Colonic mucosa (tissue), 4 donors: ENCODE measurements at regions not wholly inside any gene's neighbourhood (a gene's known extent, or its start where the extent isn't known, plus 50 kb on each side); places are given as distances from the start of the nearest gene placed in this dataset.

Source experiments
- DNase-seq: peaks from one replicate; pipeline ENCODE4 v3.0.0-alpha.2; 2020
- H3K27ac ChIP-seq: fragments of 200-600 bp; one replicate; pipeline ENCODE4 v1.8.0; 2021
- H3K27me3 ChIP-seq: fragments of 200-600 bp; one replicate; pipeline ENCODE4 v1.8.0; 2021
- H3K36me3 ChIP-seq: fragments of 200-600 bp; one replicate; pipeline ENCODE4 v1.8.0; 2021
- H3K4me1 ChIP-seq: fragments of 200-600 bp; one replicate; pipeline ENCODE4 v1.8.0; 2021; ENCODE audit warnings: mild to moderate bottlenecking
- H3K4me3 ChIP-seq: fragments of 200-600 bp; one replicate; pipeline ENCODE4 v1.8.0; 2021
- H3K9ac ChIP-seq, 2 donors: one replicate each; pipeline ENCODE4 v1.7.0; 2013; ENCODE audit warnings: control low read depth in 2 of 2, low read depth in 2 of 2, low read length in 2 of 2
- H3K9me3 ChIP-seq: fragments of 200-600 bp; one replicate; pipeline ENCODE4 v1.8.0; 2021
- intact Hi-C: fragments of 100-400 bp; cut with DNase I; formaldehyde crosslinking; loops from one replicate; pipeline ENCODE4 v1.14.1; 2022
- TF ChIP-seq, protein P1 (sequence below): fragments of 200-600 bp; IDR thresholded peaks from one replicate; pipeline ENCODE4 v1.8.0; 2022; ENCODE audit warnings: antibody characterized with exemption, mild to moderate bottlenecking
- donor health status: healthy.
- donor health status: DM: no; HTN: no; CAD: no.
- donor health status: DM: no; HTN: no; CAD: no.

GRCh38 chr3:22360970-22361369 lies 610.0 kb upstream of the ZNF385D start:
- intact Hi-C loops = no loop called here
- no peak overlapping the region for H3K27ac ChIP-seq
- DNase-seq = no peak
- H3K9me3 ChIP-seq = no peaks in the 10 kb centered on the region
- TF ChIP-seq, protein P1, sequence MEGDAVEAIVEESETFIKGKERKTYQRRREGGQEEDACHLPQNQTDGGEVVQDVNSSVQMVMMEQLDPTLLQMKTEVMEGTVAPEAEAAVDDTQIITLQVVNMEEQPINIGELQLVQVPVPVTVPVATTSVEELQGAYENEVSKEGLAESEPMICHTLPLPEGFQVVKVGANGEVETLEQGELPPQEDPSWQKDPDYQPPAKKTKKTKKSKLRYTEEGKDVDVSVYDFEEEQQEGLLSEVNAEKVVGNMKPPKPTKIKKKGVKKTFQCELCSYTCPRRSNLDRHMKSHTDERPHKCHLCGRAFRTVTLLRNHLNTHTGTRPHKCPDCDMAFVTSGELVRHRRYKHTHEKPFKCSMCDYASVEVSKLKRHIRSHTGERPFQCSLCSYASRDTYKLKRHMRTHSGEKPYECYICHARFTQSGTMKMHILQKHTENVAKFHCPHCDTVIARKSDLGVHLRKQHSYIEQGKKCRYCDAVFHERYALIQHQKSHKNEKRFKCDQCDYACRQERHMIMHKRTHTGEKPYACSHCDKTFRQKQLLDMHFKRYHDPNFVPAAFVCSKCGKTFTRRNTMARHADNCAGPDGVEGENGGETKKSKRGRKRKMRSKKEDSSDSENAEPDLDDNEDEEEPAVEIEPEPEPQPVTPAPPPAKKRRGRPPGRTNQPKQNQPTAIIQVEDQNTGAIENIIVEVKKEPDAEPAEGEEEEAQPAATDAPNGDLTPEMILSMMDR = no peak
- no peaks in the 10 kb centered on the region for H3K4me1 ChIP-seq
- H3K4me3 ChIP-seq = no peak overlapping the region
- no peak overlapping the region for H3K9ac ChIP-seq
- H3K27me3 ChIP-seq = no peaks in the 10 kb centered on the region
- H3K36me3 ChIP-seq = no peaks in the 10 kb centered on the region

- DNase-seq = no peak
- no peaks in the 10 kb centered on the region for H3K4me1 ChIP-seq
- H3K9me3 ChIP-seq = no peaks in the 10 kb centered on the region
- TF ChIP-seq, protein P1 = no peak
- no peak overlapping the region for H3K9ac ChIP-seq
- H3K27ac ChIP-seq = no peak overlapping the region
- no peaks in the 10 kb centered on the region for H3K27me3 ChIP-seq
- H3K4me3 ChIP-seq = no peak overlapping the region
- intact Hi-C loops = no loop called here
- H3K36me3 ChIP-seq = no peaks in the 10 kb centered on the region
Observed at GRCh38 chr3:22361521-22361920, 610.5 kb upstream of the ZNF385D start.

GRCh38 chr3:22364851-22365250 lies 613.8 kb upstream of the ZNF385D start:
- no peak overlapping the region for H3K9ac ChIP-seq
- H3K27ac ChIP-seq = no peak overlapping the region
- no peaks in the 10 kb centered on the region for H3K27me3 ChIP-seq
- DNase-seq = no peak
- no peaks in the 10 kb centered on the region for H3K9me3 ChIP-seq
- no peaks in the 10 kb centered on the region for H3K36me3 ChIP-seq
- intact Hi-C loops = no loop called here
- H3K4me1 ChIP-seq = no peaks in the 10 kb centered on the region
- TF ChIP-seq, protein P1 = no peak
- no peak overlapping the region for H3K4me3 ChIP-seq

GRCh38 chr3:22366781-22367180 lies 615.8 kb upstream of the ZNF385D start:
- Histone ChIP-seq H3K9ac (no peak overlapping the region), H3K36me3 (no peaks in the 10 kb centered on the region), H3K9me3 (no peaks in the 10 kb centered on the region), H3K4me1 (no peaks in the 10 kb centered on the region), H3K4me3 (no peak overlapping the region), H3K27me3 (no peaks in the 10 kb centered on the region), H3K27ac (no peak overlapping the region)
- intact Hi-C loops = no loop called here
- TF ChIP-seq, protein P1 = no peak
- no peak for DNase-seq

- H3K36me3 ChIP-seq = no peaks in the 10 kb centered on the region
- H3K27me3 ChIP-seq = no peaks in the 10 kb centered on the region
- TF ChIP-seq, protein P1 = no peak
- no peaks in the 10 kb centered on the region for H3K4me1 ChIP-seq
- no peak overlapping the region for H3K9ac ChIP-seq
- H3K4me3 ChIP-seq = no peak overlapping the region
- no peak overlapping the region for H3K27ac ChIP-seq
- H3K9me3 ChIP-seq = no peaks in the 10 kb centered on the region
- DNase-seq = no peak
- intact Hi-C loops = no loop called here
Observed at GRCh38 chr3:22371036-22371435, 620.0 kb upstream of the ZNF385D start.
